CD4-positive, alpha-beta T cell treated with Interferon alpha-2 for 1 hour (primary cell): ENCODE measurements at regions not wholly inside any gene's neighbourhood (a gene's known extent, or its start where the extent isn't known, plus 50 kb on each side); places are given as distances from the start of the nearest gene placed in this dataset.
"Not testable (repeated sequence)": the region's sequence is repeated elsewhere in the genome, so short reads cannot be mapped to it uniquely, and the experiment has no call there.

Experiments used
- DNase-seq, 2 donors: peaks; one replicate each; pipeline ENCODE4 v3.0.0-alpha.2; 2020 to 2022

- no peak for DNase-seq
These were observed 162.3 kb downstream of the CPEB2 start for GRCh38 chr4:15164571-15164970.

GRCh38 chr4:15167743-15168142 is 165.5 kb downstream of the CPEB2 start:
- DNase-seq: no peak

DNA sequence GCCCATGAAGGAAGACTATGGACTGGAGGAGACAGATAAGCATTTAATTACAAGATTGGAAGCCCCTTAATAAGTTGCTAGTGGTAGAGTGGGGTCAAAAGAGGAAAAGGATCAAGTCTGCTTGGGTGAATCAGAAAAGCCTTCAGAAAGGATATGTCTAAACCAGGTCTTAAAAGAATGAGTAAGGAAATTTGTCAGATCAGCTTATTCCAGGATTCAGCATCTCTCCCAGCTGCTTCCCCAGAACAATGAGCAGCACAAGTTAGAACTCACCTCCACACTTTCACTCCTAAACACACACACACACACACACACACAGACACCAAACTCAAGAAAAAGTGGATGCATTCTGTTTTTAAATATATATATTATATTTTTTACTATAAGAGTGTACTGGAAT is 166.5 kb downstream of the CPEB2 start:
- no peak for DNase-seq

DNA sequence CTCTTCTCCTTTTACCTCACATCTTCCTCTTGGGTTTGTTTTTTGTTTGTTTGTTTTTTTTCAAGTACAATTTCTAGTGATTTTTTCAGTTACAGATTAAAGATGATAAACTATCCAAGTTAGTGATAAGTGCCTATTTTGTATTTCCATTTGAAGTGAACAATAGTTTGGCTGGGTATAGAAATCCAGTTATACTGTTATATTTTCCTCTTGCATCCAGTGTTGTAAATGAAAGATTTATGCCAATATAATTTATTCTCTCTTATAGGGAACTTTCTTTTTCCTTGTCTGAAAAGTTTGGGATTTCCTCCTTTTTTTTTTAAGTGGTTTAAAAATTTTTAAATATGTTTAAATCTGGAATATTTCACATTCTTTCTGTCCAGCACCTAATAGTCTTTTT is 169.4 kb downstream of the CPEB2 start:
- DNase-seq: no peak

GRCh38 chr4:15173251-15173650 is 171.0 kb downstream of the CPEB2 start:
- no peak for DNase-seq

DNA sequence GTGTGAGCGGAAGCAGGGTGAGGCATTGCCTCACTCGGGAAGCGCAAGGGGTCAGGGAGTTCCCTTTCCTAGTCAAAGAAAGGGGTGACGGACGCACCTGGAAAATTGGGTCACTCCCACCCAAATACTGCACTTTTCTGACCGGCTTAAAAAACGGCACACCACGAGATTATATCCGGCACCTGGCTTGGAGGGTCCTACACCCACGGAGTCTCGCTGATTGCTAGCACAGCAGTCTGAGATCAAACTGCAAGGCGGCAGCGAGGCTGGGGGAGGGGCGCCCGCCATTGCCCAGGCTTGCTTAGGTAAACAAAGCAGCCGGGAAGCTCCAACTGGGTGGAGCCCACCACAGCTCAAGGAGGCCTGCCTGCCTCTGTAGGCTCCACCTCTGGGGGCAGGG is 171.9 kb downstream of the CPEB2 start:
- not testable (repeated sequence) for DNase-seq

DNA sequence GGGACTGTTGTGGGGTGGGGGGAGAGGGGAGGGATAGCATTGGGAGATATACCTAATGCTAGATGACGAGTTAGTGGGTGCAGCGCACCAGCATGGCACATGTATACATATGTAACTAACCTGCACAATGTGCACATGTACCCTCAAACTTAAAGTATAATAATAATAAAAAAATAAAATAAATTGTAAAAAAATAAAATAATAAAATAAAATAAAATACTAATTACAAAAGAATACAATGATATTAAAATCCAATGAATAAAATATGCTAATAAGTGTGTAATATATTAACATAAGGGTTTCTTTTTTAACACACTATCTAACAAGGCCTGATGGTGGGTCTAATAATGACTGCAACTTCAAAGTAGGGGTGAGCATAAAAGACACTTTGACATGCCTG is 177.6 kb downstream of the CPEB2 start:
- not testable (repeated sequence) for DNase-seq

DNA sequence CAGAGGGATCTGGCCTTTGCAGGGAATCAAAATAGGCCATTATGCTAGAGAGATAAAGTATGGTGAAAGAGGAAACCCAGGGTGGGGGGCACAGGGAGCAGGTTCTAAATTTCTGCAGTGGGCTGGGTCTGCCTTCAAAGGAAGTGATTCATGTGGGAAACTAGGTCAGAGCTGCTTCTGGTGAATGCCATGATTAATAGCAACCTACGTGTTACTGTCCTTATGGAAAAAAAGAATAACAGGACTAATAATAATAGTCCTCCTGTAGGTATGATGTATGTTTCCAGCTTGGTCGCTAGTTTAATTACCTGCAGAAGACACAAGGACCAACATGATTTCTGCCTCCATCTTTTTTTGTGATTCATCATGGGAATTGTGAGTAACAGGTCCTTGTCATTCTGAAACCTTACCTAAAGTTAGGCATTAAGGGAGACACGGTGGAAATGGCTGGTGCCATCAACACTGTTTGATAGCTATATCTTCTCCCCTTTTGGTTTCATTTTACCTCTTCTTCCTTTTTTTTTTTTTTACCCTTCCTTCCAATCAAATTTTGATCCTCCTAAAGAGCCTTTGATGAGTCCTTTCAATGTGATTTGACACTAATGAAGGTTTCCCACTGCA is 180.4 kb downstream of the CPEB2 start:
- no peak for DNase-seq

GRCh38 chr4:15186149-15186548 is 183.9 kb downstream of the CPEB2 start:
- no peak for DNase-seq

GRCh38 chr4:15186806-15187205 is 184.5 kb downstream of the CPEB2 start:
- no peak for DNase-seq

DNA sequence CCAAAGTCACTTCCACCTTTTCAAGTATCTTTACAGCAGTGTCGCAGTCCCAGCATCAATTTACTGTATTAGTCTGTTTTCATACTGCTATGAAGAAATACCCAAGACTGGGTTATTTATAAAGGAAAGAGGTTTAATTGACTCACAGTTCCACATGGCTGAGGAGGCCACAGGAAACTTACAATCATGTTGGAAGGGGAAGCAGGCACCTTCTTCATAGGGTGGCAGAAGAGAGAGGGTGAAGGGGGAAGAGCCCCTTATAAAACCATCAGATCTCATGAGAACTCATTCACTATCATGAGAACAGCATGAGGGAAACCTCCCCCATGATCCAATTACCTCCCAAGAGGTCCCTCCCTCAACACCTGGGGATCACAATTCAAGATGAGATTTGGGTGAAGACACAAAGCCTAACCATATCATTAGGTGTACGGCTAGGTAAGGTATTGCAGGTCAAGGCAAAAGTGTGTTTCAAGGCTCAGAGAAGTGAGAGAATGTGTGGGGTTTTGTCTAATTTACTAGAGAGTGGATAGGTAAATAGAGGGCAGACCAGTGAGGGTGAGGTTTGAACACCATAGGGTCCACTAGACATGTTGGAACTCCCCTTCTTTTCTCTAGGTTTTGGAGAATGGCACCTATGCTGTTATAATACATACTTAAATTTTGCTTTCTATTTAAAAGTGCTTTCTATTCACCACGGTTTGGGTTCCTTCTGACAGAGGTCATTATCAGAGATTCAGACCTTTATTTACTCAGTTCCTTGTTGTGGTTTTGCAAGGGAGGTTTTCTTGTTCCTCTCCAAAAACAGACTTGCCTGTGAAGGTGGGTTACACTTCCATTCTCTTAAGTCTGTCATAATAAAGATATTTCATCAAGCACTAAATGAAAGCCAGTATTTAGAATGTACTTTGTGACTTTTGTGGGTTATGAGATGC is 186.6 kb downstream of the CPEB2 start:
- no peak for DNase-seq

DNA sequence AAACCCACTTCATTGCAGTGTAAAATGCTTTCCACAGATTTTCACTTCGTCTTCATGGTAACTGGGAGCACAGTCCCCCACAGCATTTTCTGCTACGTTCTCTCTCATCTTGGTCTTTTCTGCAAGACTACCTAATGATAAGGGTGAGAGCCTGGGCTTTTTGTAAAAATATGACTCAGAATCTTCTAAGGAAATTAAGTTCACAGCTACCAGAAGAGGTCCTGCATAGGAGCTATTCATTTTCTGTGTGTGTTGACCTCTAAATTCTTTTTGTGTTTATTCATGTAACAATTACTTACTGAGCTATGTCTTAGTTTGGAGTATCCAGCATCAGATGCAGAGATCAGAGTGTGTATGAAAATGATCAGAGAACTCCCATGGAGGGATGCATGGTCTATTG is 192.2 kb downstream of the CPEB2 start:
- DNase-seq: no peak

DNA sequence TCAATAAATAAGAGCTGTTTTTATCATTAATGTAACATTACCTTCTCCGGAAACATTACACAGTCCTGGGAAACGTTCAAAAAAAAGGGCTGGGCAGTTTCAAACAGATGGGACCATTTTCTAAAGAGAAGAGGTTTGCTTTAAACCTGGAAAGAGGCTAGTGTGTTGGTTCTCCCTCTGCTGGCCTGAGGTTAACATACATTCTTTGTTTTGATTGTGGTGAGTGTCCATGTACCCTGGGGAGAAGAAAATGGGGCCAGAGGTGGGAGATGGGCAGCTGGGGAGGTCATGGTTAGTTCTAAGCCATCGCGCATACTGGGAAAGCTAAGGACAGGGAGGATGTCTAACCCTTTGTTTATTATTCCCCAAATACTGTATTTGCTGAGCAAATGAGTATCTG is 194.7 kb downstream of the CPEB2 start:
- DNase-seq: no peak

DNA sequence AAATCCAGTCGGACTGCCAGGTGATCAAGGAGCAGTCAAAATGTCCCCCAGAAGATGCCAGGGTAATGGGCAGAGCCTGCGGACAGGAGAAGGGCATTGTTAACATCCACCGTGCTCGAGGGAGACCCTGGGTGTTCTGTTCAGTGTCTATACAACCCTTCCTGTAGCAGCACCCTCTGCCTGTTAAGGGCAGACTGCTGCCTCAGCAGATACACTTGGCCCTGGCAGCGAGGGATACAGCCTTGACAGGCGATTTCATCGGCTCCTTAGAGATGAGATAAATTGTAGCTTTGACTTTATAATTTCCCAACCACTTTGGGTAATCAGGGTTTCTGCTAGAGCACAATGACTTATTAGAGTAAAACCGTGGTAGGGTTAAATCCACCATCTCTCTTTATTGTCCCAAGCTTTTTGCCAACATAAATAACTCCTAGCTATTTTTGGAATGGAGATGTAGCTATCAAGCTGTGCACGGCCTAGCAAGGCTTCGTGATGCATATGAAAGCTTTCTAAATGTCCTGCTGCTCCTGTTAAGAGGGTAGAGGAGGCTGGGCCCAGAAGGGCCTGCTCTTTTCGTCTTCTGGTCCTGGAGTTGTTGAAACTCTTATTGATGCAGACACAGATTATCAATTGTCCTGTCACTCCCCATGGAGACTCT is 195.9 kb downstream of the CPEB2 start:
- no peak for DNase-seq

DNA sequence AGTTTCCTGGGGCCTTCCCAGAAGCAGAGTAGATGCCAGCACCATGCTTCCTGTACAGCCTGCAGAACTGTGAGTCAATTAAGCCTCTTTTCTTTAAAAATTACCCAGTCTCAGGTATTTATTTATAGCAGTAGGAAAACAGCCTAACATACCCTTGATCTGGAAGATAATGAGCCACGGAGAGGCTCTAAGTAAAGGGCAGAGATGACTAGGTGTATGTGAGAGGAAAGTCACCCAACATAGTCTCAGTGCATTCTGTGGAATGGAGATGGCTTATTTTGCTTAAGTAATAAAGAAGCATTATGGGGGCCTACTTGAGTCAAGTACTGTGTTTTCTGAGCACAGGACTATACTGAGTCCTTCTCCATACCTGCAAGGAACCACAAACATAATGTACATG is 199.5 kb downstream of the CPEB2 start:
- no peak for DNase-seq

GRCh38 chr4:15202481-15202880 is 200.2 kb downstream of the CPEB2 start:
- no peak for DNase-seq

GRCh38 chr4:15206526-15206925 is 204.2 kb downstream of the CPEB2 start:
- not testable (repeated sequence) for DNase-seq

DNA sequence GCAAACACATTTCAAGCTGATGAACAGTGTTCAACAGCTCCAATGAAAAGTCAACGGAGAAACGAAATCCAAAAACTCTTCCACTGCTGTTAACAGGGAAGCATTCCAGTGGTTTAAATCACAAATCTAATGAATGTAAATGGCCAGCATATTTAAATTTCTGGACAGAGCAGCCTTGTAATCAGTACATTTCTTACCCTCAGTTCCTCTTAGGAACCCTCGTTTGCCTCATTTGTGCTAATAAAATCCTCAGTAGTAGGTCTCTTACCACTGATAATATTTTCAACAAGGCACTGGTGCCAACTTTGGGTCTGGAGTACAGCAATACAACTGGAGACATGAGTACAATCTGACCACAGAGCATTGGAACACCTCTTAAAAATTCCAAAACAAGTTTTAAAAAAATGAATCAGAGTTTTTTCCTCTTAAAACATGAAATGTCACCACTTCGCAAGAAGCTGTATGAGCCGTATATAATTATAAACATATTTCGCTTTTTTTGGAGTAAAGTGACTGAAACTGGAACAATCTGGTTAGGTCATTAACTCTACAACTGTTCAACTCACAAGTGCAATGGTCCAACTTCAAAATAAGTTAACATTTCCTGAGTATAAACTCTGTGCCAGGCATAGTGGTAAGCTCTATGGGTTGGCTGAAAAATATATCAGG is 211.2 kb downstream of the CPEB2 start:
- DNase-seq: no peak

- DNase-seq: no peak
These were observed 212.7 kb upstream of the C1QTNF7 start for GRCh38 chr4:15215109-15215508.

GRCh38 chr4:15226203-15226602 is 201.6 kb upstream of the C1QTNF7 start:
- no peak for DNase-seq

- peak; percentile 74 to 80 for DNase-seq
These were observed 196.4 kb upstream of the C1QTNF7 start for GRCh38 chr4:15231265-15232091.
